PC-3 (cell line): ENCODE measurements at regions not wholly inside any gene's neighbourhood (a gene's known extent, or its start where the extent isn't known, plus 50 kb on each side); places are given as distances from the start of the nearest gene placed in this dataset.

Experiments
- ATAC-seq: fragments of 200-7000 bp; cut with Tn5 transposase; 2 replicates; pipeline ENCODE4 v1.9.1; 2020; ENCODE audit warnings: mild to moderate bottlenecking, moderate library complexity
- BruUV-seq: library from RNA; stranded (reverse); fragments of 400-500 nt; replicated peaks from 2 replicates; lab custom pipeline; 2021; lab: Mats Ljungman, UMichigan
- CTCF ChIA-PET: fragments of 300-600 bp; sonication (Branson Sonifier 250); formaldehyde crosslinking; loops from one replicate; lab custom pipeline; 2022; ENCODE audit warnings: antibody characterized with exemption; lab: Charles Lee
- POLR2A ChIA-PET: fragments of 300-600 bp; sonication (Branson Sonifier 250); formaldehyde crosslinking; loops from one replicate; lab custom pipeline; 2022; ENCODE audit warnings: antibody characterized with exemption; ENCODE audit not compliant: unreplicated experiment; lab: Charles Lee
- DNase-seq: peaks from one replicate; pipeline ENCODE4 v3.0.0-alpha.2; 2015
- H2AFZ ChIP-seq: fragments of 300-600 bp; sonication (generic); 2 replicates; pipeline ENCODE4 v1.6.0; 2016; ENCODE audit warnings: antibody characterized with exemption, low read length
- H3F3A ChIP-seq: fragments of 300-600 bp; sonication (generic); one replicate; pipeline ENCODE4 v1.6.0; 2017; ENCODE audit warnings: antibody characterized with exemption, low read length, control low read depth, mild to moderate bottlenecking; ENCODE audit not compliant: unreplicated experiment
- H3K27ac ChIP-seq: fragments of 300-600 bp; sonication (generic); 2 replicates; pipeline ENCODE4 v1.5.1; 2016; ENCODE audit warnings: mild to moderate bottlenecking, low read length
- H3K27me3 ChIP-seq: fragments of 300-600 bp; sonication (generic); 2 replicates; pipeline ENCODE4 v1.6.1; 2016; ENCODE audit warnings: low read length, mixed read lengths
- H3K36me3 ChIP-seq: fragments of 300-600 bp; sonication (generic); 2 replicates; pipeline ENCODE4 v1.6.1; 2016; ENCODE audit warnings: low read depth, mixed run types, low read length, mixed read lengths
- H3K4me1 ChIP-seq: fragments of 300-600 bp; sonication (generic); 2 replicates; pipeline ENCODE4 v1.5.1; 2016; ENCODE audit warnings: low read length; ENCODE audit not compliant: insufficient read depth
- H3K4me2 ChIP-seq: fragments of 300-600 bp; sonication (generic); 2 replicates; pipeline ENCODE4 v1.6.0; 2016; ENCODE audit warnings: low read length
- H3K4me3 ChIP-seq: fragments of 300-600 bp; sonication (generic); 2 replicates; pipeline ENCODE4 v1.5.1; 2016; ENCODE audit warnings: mild to moderate bottlenecking, low read length, mixed read lengths
- H3K79me2 ChIP-seq: fragments of 300-600 bp; sonication (generic); 2 replicates; pipeline ENCODE4 v1.6.1; 2017; ENCODE audit warnings: low read length, mixed read lengths
- H3K9ac ChIP-seq: fragments of 300-600 bp; sonication (generic); 2 replicates; pipeline ENCODE4 v1.6.0; 2016; ENCODE audit warnings: mild to moderate bottlenecking, low read length
- H3K9me2 ChIP-seq: fragments of 300-600 bp; sonication (generic); replicated peaks from 2 replicates; pipeline ENCODE4 v1.6.1; 2016; ENCODE audit warnings: mixed run types, low read length, mixed read lengths
- H3K9me3 ChIP-seq: fragments of 300-600 bp; sonication (generic); 2 replicates; pipeline ENCODE4 v1.6.1; 2016; ENCODE audit warnings: low read length, mixed read lengths
- H4K20me1 ChIP-seq: fragments of 300-600 bp; sonication (generic); 2 replicates; pipeline ENCODE4 v1.6.1; 2016; ENCODE audit warnings: low read length, mixed read lengths
- CTCF ChIP-seq: fragments of 300-600 bp; sonication (generic); conservative IDR thresholded peaks from 2 replicates; pipeline ENCODE4 v1.5.1; 2017; ENCODE audit warnings: antibody characterized with exemption, low read depth, mild to moderate bottlenecking, low read length
- EZH2 ChIP-seq: fragments of 300-600 bp; sonication (generic); IDR thresholded peaks from one replicate; pipeline ENCODE4 v1.6.1; 2017; ENCODE audit warnings: antibody characterized with exemption, mild to moderate bottlenecking, low read length; ENCODE audit not compliant: unreplicated experiment
- EZH2phosphoT487 ChIP-seq: fragments of 300-600 bp; sonication (generic); IDR thresholded peaks from 2 replicates; pipeline ENCODE4 v1.6.1; 2018; ENCODE audit warnings: mild to moderate bottlenecking, antibody characterized with exemption, low read length, borderline replicate concordance
- intact Hi-C: fragments of 100-400 bp; cut with micrococcal nuclease; formaldehyde crosslinking; loops from 2 replicates; pipeline ENCODE4 v1.9.0; 2023

- Histone ChIP-seq H3F3A (no peaks in the 10 kb centered on the region), H3K4me3 (no peak overlapping the region), H3K9me3 (no peaks in the 10 kb centered on the region), H3K9ac (no peak overlapping the region), H3K9me2 (no peaks in the 10 kb centered on the region), H3K4me1 (no peaks in the 10 kb centered on the region), H3K27me3 (peaks cover 17% of the 10 kb centered on the region), H3K36me3 (no peaks in the 10 kb centered on the region), H2AFZ (no peak overlapping the region), H3K4me2 (no peak overlapping the region), H3K27ac (no peak overlapping the region), H3K79me2 (no peaks in the 10 kb centered on the region), H4K20me1 (no peaks in the 10 kb centered on the region)
- no TSS peak for BruUV-seq
- intact Hi-C loops, result no loop called here
- CTCF ChIA-PET, result no interaction called here
- POLR2A ChIA-PET, result no interaction called here
- ATAC-seq, result no peak
- no peak for DNase-seq
- TF ChIP-seq CTCF, result no peak
- no peak for TF ChIP-seq EZH2phosphoT487
- no peak for TF ChIP-seq EZH2
Measured at GRCh38 chr18:61006687-61007224, 326.5 kb upstream of the CDH20 start.

- DNase-seq (no peak), ATAC-seq (no peak)
- TF ChIP-seq CTCF (no peak), EZH2phosphoT487 (no peak)
- no peak overlapping the region for H2AFZ ChIP-seq
- H3K27me3 ChIP-seq, result peaks cover 22% of the 10 kb centered on the region; the same call in 1 of the 2 replicates
- no peaks in the 10 kb centered on the region for H3F3A ChIP-seq
- H3K9ac ChIP-seq, result no peak overlapping the region
- H3K9me2 ChIP-seq, result no peaks in the 10 kb centered on the region
- no peak overlapping the region for H3K4me3 ChIP-seq
- H3K36me3 ChIP-seq, result no peaks in the 10 kb centered on the region
- intact Hi-C loops, result no loop called here
- no peaks in the 10 kb centered on the region for H3K79me2 ChIP-seq
- 0 out of 2 replicates have a peak, but pooled peaks cover 6% of the 10 kb centered on the region for H3K9me3 ChIP-seq
- no peaks in the 10 kb centered on the region for H3K4me1 ChIP-seq
- H3K4me2 ChIP-seq, result no peak overlapping the region
- H3K27ac ChIP-seq, result no peak overlapping the region
- H4K20me1 ChIP-seq, result no peaks in the 10 kb centered on the region
- POLR2A ChIA-PET, result no interaction called here
- no TSS peak for BruUV-seq
- CTCF ChIA-PET, result no interaction called here
Measured at GRCh38 chr18:61019338-61020301, 313.6 kb upstream of the CDH20 start.

- Histone ChIP-seq H3K4me3 (no peak overlapping the region), H3K4me2 (no peak overlapping the region), H3K9me2 (no peaks in the 10 kb centered on the region), H2AFZ (no peak overlapping the region), H3F3A (no peaks in the 10 kb centered on the region), H3K27ac (no peak overlapping the region), H4K20me1 (no peaks in the 10 kb centered on the region), H3K79me2 (no peaks in the 10 kb centered on the region), H3K9ac (no peak overlapping the region), H3K4me1 (no peaks in the 10 kb centered on the region), H3K9me3 (0 out of 2 replicates have a peak, but pooled peaks cover 6% of the 10 kb centered on the region), H3K27me3 (no peaks in the 10 kb centered on the region), H3K36me3 (no peaks in the 10 kb centered on the region)
- intact Hi-C loops, result no loop called here
- ATAC-seq (no peak), DNase-seq (no peak)
- BruUV-seq, result no TSS peak
- POLR2A ChIA-PET, result no interaction called here
- TF ChIP-seq CTCF (no peak), EZH2 (no peak), EZH2phosphoT487 (no peak)
- CTCF ChIA-PET, result no interaction called here
Measured at GRCh38 chr18:61025596-61025995, 307.6 kb upstream of the CDH20 start.
